Astrocyte of the cerebellum (primary cell): ENCODE measurements at regions not wholly inside any gene's neighbourhood (a gene's known extent, or its start where the extent isn't known, plus 50 kb on each side); places are given as distances from the start of the nearest gene placed in this dataset.
A peak's percentile ranks its signal among the peaks of the same experiment; 100 is the strongest.

Source experiments
- DNase-seq: peaks from one replicate; pipeline ENCODE4 v3.0.0-alpha.2; 2011; ENCODE audit warnings: low read depth
- H3K4me3 ChIP-seq: 2 replicates; pipeline ENCODE4 v1.5.1; 2011; ENCODE audit warnings: mild to moderate bottlenecking, low read depth, low read length, moderate library complexity
- in situ Hi-C: cut with HindIII; loops from 2 replicates; pipeline ENCODE4 v1.10.0; 2017; ENCODE audit warnings: low sequenced_read_pairs
- TF ChIP-seq, protein P1 (sequence below): IDR thresholded peaks from 2 replicates; pipeline ENCODE4 v1.5.1; 2012; ENCODE audit warnings: low read length, low read depth, moderate library complexity, mild to moderate bottlenecking; ENCODE audit errors: missing control alignments

DNA sequence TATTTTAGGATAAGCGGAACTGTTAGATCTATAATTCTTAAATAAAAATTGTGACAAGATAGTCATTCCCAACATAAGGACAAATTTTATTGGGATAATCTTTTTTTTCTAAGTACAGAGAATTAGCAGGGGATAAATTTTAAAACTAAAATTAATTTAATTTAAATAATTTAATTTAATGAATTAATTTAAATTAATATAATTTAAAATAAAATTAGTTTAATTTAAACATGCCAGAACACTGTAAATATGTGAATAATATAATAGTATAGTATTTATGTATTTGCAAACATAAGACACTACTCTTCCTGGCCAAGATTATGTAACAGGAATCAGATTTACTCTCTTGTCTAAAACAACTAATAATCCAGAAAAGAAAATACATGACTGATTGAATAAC, 1055.9 kb downstream of the PDHA2 start:
- H3K4me3 ChIP-seq = no peak overlapping the region
- DNase-seq = no peak
- TF ChIP-seq, protein P1, sequence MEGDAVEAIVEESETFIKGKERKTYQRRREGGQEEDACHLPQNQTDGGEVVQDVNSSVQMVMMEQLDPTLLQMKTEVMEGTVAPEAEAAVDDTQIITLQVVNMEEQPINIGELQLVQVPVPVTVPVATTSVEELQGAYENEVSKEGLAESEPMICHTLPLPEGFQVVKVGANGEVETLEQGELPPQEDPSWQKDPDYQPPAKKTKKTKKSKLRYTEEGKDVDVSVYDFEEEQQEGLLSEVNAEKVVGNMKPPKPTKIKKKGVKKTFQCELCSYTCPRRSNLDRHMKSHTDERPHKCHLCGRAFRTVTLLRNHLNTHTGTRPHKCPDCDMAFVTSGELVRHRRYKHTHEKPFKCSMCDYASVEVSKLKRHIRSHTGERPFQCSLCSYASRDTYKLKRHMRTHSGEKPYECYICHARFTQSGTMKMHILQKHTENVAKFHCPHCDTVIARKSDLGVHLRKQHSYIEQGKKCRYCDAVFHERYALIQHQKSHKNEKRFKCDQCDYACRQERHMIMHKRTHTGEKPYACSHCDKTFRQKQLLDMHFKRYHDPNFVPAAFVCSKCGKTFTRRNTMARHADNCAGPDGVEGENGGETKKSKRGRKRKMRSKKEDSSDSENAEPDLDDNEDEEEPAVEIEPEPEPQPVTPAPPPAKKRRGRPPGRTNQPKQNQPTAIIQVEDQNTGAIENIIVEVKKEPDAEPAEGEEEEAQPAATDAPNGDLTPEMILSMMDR = no peak
- in situ Hi-C loops = no loop called here

DNA sequence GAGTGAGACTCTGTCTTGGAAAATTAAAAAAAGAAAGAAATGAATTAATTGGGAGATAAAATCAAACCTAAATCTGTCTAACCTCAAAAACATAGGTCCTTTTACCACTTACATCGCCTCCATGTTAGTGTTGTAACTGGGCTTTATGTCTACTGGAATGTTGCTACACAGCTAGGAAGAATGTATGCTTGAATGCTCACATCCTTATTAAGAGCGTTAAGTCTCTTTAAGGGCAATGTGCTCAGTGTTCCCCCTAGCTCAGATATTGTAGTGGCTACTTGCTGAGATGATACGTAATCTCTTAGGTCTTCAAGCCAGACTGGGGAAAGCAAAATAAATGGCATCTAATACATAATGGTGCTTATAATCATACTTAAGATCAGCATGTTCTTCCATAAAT, 1072.8 kb downstream of the PDHA2 start:
- no peak for DNase-seq
- H3K4me3 ChIP-seq = no peak overlapping the region
- in situ Hi-C loops = no loop called here
- TF ChIP-seq, protein P1 = no peak

DNA sequence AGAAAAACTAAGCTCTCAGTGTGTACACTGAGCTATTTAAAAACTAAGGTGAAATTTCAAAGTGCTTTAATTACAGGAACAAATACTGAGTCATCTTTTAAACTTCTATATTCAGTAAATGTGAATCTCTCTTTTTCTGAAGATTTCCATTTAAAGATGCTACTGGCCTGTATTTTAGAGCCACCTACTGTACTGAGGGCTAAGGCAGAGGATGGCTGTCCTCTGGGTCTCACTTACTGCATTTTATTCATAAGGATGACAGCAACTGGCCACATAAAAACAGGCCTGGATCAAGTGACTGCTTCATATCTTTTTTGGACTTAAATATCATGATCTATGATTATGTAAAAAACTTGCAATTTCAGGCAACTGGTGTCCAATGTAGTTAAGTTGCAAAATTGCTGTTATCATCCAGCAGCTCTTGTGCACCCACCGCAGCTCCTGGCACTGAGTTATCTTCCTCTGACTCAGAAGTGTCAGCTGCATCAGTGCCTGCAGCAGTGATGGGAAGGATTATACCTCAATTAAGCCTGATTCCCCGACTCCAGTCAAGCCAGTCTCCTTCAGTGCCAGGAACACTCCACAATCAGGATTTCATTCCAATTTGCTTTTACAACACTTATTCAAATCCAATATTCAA, 1073.7 kb downstream of the PDHA2 start:
- in situ Hi-C loops = no loop called here
- no peak overlapping the region for H3K4me3 ChIP-seq
- TF ChIP-seq, protein P1 = no peak
- peak; percentile 2 for DNase-seq

DNA sequence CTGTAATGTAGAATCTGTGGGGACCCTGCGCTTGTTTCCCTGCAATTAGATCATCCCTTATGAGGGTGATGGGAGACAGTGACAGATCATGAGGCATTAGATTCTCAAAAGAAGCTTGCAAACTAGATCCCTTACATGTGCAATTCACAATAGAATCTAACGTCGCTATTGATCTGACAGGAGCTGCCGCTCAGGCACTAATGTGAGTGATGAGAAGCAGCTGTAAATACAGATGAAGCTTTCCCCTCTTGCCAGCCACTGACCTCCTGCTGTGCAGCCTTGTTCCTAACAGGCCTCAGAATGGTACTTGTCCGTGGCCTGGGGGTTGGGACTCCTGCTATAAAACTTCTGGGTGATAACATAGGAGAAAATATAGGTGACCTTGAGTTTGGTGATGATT, 1076.8 kb downstream of the PDHA2 start:
- DNase-seq = no peak
- in situ Hi-C loops = no loop called here
- TF ChIP-seq, protein P1 = no peak
- H3K4me3 ChIP-seq = no peak overlapping the region

DNA sequence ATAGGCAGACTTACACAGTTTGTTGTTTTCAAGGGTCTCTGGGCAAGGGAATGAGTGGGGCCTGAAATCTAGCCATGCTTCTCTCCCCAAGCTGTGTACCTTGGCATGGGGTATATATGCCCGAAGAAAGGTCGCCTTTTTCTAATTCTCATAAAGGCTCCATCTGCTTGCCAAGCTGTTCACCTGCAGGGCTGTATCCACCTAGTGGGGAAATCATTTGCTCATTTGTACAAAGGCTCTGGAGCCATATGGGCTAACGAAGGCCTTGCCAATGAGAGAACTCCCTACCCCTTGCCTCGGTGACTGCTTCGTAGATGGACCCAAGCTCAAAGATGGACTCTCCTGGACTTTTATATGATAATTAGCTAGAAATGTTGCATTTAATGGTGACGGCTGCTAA, 1097.0 kb downstream of the PDHA2 start:
- TF ChIP-seq, protein P1 = no peak
- no peak overlapping the region for H3K4me3 ChIP-seq
- no peak for DNase-seq
- in situ Hi-C loops = no loop called here

DNA sequence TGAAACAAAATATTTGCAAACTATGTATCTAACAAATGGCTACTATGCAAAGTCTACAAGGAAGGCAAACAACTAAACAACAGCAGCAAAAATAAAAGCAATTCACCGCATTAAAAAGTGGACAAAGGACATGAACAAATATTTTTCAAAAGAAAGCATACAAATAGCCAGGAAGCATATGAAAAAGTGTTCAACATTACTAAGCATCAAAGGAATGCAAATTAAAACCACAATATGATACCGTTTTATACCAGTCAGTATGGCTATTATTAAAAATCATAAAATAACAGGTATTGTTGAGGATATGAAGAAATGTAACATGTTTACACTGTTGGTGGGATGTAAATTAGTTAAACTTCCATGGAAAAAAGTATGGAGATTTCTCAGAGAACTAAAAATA, 1106.7 kb downstream of the PDHA2 start:
- DNase-seq = no peak
- in situ Hi-C loops = no loop called here
- H3K4me3 ChIP-seq = no peak overlapping the region
- TF ChIP-seq, protein P1 = no peak
